ENCODE measurements at regions not wholly inside any gene's neighbourhood (a gene's known extent, or its start where the extent isn't known, plus 50 kb on each side); places are given as distances from the start of the nearest gene placed in this dataset.

DNA sequence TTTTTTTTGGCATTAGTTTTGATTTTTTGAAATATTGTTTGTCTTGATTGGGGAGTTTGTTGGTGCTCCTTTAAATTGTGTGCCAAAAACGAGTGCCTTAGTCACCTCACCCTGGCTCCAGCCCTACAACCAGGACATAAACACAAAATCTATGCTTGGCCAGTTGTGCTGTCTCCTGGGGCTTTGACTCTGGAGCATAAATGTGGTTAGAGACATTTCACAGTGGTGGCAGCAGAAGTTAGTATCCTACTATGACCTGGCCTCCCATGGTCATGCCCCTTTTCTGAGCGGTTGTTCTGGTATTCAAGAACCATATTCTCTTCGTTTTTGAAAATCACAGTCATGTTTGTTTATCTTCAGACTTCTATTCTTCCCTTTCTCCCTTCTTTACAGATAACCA, 70.7 kb upstream of the PSMA6 start:
- intact Hi-C loops (cut with micrococcal nuclease) = loop anchor here (10.0 kb wide), 2 partner anchors 77 to 463 kb away; no protein-coding TSS in a partner anchor

DNA sequence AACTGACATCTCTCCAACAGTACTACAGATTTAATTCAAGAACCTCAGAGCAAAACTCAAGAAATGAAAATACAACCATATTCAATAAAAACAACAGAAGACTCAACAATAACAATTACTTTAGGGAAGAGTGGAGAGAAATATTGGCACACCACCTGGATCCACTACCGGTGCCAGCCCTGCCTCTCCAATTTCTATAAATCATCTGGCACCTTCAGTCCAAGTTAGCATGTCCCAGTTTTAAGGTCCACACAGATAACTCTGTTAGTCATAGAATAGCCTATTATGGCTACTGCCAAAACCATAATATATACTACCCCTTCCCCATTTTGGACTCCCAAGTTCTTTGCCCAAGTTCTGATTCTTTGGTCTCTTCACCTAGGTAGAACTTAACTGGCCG, 69.9 kb upstream of the PSMA6 start:
- intact Hi-C loops (cut with micrococcal nuclease) = loop anchor here (10.0 kb wide), 2 partner anchors 78 to 462 kb away; no protein-coding TSS in a partner anchor

DNA sequence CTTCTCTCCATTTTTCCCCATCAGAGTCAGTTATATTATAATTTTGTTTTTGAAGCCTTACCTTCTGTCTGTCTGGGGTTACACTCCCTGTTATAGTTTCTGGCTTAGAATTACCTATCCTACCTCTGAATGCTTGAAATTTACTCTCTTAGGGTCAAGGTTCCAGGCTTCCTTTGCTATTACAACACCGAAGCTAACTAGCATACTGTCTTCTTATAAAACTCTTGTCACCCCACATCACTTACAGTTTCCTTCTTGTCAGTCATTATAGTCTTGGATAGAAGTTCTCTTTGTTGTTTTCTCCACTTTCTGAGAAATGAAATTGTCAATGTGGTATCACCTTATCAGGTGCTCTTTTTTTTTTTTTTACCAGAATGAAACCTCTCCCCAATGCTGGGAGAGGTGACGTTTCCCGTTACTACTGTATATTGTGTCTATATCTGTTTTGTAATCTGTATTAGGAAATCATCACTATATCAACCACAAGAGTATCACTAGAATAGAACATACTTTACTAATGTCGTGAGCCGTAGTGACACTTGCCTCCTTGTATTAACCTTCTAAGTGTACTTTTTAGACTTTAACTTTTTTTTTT, 69.2 kb upstream of the PSMA6 start:
- intact Hi-C loops (cut with micrococcal nuclease) = loop anchor here (10.0 kb wide), 2 partner anchors 78 to 462 kb away; no protein-coding TSS in a partner anchor

DNA sequence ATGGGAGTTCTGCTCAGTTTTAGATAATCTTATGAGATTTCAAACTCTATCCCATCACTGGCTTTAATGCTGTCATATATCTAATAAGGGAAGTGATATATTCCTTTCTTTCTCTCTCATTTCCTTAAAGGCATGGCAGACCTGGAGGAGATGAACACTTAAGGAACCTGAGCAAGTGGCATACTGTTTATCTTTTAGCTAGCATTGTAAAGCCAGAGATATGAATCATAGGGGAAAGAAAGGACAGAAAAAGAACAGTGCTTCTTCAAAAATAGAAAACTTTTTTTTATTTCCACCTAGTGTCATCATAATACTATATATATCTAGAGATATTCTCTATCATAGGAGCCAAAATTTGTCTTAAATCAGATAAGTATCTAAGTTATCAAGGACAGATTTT, 68.3 kb upstream of the PSMA6 start:
- intact Hi-C loops (cut with micrococcal nuclease) = loop anchor here (10.0 kb wide), 2 partner anchors 79 to 461 kb away; no protein-coding TSS in a partner anchor

DNA sequence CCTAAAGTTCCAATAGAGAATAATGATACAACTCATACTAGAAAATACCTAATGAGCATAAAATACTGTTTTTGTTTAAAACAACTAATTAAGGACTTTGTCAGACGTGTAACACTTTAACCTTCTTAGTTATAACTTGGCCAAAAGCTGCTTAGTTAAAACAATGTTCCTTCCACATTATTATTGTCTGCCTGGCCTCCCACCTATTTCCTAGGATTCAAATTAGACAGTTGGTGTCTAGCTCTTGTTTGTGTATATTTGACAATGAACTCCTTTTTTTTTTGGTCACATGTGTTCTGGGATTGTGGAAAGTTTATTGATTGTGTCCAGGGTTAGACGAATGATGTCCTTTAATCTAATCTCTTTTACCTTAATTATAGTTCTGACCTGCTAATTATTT, 67.6 kb upstream of the PSMA6 start:
- intact Hi-C loops (cut with micrococcal nuclease) = loop anchor here (10.0 kb wide), 2 partner anchors 80 to 460 kb away; no protein-coding TSS in a partner anchor

DNA sequence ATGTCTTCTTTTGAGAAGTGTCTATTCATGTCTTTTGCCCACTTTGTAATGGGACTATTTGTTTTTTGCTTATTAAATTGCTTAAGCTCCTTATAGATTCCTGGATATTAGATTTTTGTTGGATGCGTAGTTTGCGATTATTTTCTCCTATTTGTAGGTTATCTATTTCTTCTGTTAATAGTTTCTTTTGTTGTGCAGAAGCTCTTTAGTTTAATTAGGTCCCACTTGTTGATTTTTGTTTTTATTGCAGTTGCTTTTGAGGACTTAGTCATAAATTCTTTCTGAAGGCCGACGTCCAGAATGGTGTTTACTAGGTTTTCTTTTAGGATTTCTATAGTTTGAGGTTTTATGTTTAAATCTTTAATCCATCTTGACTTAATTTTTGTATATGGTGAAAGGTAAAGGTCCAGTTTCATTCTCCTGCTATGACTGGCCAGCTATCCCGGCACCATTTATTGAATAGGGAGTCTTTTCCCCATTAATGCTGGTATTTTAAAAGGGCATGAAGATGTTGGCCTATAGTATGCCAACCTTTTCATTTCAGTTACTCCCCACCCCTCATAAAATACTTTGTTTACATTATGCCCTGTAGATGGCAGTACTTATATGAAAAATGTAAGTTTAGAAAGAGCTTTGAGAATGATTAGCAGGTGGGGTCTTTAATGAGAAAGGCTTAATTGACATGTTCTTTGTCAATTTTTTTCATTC, 62.9 kb upstream of the PSMA6 start:
- intact Hi-C loops (cut with micrococcal nuclease) = loop anchor here (1.0 to 10.0 kb wide), 3 partner anchors 84 to 456 kb away; no protein-coding TSS in a partner anchor

DNA sequence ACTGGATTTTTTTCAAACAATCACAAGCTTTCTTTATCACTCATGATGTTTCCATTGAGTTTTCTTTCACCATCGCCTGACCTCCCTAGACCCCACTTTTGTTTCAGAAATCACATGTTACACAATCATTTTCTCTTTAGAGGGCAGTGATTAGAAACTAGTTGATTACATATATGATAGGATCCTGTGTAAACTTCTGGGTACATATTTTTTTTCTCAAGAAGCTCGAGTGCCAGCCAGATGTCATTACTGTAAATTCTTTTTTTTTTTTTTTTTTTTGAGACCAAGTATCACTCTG, 62.4 kb upstream of the PSMA6 start:
- intact Hi-C loops (cut with micrococcal nuclease) = loop anchor here (1.0 to 10.0 kb wide), 3 partner anchors 85 to 455 kb away; no protein-coding TSS in a partner anchor

DNA sequence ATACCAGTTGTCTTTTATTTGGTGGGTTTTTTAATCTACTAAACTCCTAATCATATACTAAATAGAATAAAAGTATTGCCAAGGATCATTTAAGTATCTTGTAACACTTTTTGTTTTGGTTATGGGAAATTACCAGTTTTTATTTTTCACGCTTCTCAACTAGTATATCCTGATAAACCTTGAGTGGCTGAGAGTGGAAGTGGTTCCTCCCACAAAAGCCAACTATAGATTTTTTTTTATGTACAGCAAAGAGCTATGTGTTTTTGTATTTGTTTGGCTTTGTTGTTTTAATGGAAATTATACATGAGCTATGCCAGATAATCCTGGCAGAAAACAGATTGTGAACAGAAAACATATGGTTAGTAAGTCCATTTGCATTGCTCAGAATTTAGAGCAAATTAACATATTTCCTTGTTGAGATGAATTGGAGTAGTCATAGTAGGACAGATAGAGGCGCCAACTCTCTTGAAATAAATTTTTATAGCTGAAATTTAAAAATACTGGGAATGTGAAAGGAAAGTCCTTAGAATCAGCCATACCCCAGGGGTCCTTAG, 60.9 kb upstream of the PSMA6 start:
- intact Hi-C loops (cut with micrococcal nuclease) = no loop called here

DNA sequence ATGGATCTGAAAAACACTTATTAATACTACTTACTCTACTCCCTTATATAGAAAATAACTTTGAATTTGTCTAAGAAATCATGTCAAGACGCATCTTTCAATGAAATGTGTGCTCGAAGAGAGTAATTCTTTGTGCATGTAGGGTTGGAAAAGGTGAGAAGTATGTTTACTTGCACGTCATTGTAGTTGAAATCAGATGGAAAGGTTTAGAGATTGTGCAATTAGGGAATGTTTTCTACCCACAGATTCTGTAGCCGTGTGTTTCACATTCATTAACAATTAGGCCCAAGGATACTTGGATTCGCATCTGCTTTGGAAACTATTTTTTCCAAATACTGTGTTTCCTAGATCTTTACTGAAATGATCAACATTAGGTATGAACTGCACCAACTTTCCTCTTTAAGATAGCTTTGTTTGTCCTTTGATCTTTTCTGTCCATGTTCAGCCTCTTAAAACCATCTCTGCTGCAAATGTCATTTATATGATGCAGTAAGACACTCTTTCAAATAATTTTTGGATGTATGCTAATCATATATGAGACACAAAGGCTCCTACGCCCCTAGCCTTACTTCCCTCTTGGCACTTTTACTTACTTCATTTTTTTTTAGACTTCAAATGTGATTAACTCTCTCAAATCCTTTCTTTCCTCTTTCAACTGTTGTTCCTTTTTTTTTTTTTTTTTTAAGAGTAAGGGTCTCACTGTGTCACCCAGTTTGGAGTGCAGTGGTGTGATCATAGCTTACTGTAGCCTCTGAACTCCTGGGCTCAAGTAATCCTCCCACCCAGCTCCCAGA, 58.0 kb upstream of the PSMA6 start:
- intact Hi-C loops (cut with micrococcal nuclease) = no loop called here

DNA sequence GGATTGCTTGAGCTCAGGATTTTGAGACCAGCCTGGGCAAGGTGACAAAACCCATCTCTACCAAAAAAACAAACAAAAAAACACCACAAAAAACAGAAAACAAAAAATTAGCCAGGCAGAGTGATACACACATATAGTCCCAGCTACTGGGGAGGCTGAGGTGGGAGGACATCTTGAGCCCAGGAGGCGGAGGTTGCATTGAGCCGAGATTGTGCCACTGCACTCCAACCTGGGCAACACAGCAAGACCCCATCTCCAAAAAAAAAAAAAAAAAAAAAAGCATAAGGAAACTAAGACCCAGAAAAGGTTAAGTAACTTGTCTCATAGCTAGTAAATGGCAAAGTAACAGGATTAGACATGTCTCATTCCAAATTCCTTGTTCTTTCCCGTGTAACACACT, 56.3 kb upstream of the PSMA6 start:
- intact Hi-C loops (cut with micrococcal nuclease) = no loop called here

DNA sequence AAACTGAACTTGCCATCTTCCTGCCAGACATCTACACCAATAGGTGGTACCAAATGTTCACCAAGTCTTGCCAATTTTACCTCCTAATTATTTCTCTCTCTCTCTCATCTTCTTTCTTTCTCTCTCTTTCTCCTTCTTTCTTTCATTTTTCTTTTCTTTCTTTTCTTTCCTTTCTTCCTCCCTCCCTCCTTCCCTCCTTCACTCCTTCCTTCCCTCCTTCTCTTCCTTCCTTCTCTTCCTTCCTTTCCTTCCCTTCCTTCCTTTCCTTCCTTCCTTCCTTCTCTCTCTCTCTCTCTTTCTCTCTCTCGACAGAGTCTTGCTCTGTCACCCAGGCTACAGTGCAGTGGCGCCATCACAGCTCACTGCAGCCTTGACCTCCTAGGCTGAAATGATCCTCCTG, 55.4 kb upstream of the PSMA6 start:
- intact Hi-C loops (cut with micrococcal nuclease) = no loop called here

DNA sequence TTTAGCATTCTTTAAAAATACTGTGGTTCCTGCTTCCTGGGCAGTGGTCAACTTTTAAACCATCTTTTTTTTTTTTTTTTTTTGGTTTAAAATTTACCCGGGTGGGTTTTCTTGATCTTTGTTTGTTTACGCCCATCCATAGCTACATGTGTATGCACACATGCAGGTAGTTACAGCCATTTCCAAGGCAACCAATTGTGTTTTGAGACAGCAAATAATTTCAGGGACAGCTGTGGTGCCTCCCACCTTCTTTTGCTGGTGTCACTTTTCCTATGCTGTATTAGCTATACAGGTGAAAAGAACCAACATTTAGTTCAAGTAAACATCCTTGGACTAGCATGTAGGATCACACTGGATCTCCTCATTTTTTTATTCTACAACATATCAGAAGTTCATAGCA, 52.0 kb upstream of the PSMA6 start:
- intact Hi-C loops (cut with micrococcal nuclease) = loop anchor here (5.0 kb wide), 1 partner anchor 42 kb away; no protein-coding TSS in a partner anchor
